ENCODE measurements at regions not wholly inside any gene's neighbourhood (a gene's known extent, or its start where the extent isn't known, plus 50 kb on each side); places are given as distances from the start of the nearest gene placed in this dataset.

GRCh38 chr11:64455456-64456261 lies 96.7 kb downstream of the RPS6KA4 start:
- TF ChIP-seq CTCF (IDR thresholded peaks at IDR 0.05) (no peak), POLR2A (IDR thresholded peaks at IDR 0.05) (no peak)
